Cerebellar cortex (tissue), 1 donor: ENCODE measurements at regions not wholly inside any gene's neighbourhood (a gene's known extent, or its start where the extent isn't known, plus 50 kb on each side); places are given as distances from the start of the nearest gene placed in this dataset.

Experiments
- DNase-seq: peaks from one replicate; pipeline ENCODE4 v3.0.0-alpha.2; 2015; ENCODE audit warnings: low spot score

- no peak for DNase-seq
Measured at GRCh38 chrX:36436361-36436760, 516.8 kb downstream of the CFAP47 start.

- no peak for DNase-seq
Measured at GRCh38 chrX:36443007-36443406, 523.5 kb downstream of the CFAP47 start.

- DNase-seq: peak; percentile 48
Measured at GRCh38 chrX:36445566-36445965, 526.0 kb downstream of the CFAP47 start.

GRCh38 chrX:36462142-36462541, 542.6 kb downstream of the CFAP47 start:
- DNase-seq: no peak

- DNase-seq: no peak
Measured at GRCh38 chrX:36480441-36480990, 527.6 kb upstream of the FAM47C start.

GRCh38 chrX:36501169-36501702, 506.9 kb upstream of the FAM47C start:
- no peak for DNase-seq

GRCh38 chrX:36504625-36505024, 503.5 kb upstream of the FAM47C start:
- DNase-seq: no peak

GRCh38 chrX:36508042-36508441, 500.1 kb upstream of the FAM47C start:
- no peak for DNase-seq

- no peak for DNase-seq
Measured at GRCh38 chrX:36510736-36511135, 497.4 kb upstream of the FAM47C start.

- DNase-seq: no peak
Measured at GRCh38 chrX:36528661-36529060, 479.5 kb upstream of the FAM47C start.

- no peak for DNase-seq
Measured at GRCh38 chrX:36534900-36535299, 473.3 kb upstream of the FAM47C start.

GRCh38 chrX:36543499-36543898, 464.7 kb upstream of the FAM47C start:
- no peak for DNase-seq

- no peak for DNase-seq
Measured at GRCh38 chrX:36562986-36563385, 445.2 kb upstream of the FAM47C start.

- DNase-seq: no peak
Measured at GRCh38 chrX:36568946-36569345, 439.2 kb upstream of the FAM47C start.

GRCh38 chrX:36573720-36574119, 434.4 kb upstream of the FAM47C start:
- DNase-seq: no peak

- no peak for DNase-seq
Measured at GRCh38 chrX:36575670-36576069, 432.5 kb upstream of the FAM47C start.

GRCh38 chrX:36577006-36577405, 431.2 kb upstream of the FAM47C start:
- DNase-seq: no peak

- DNase-seq: no peak
Measured at GRCh38 chrX:36581030-36581429, 427.1 kb upstream of the FAM47C start.

- DNase-seq: no peak
Measured at GRCh38 chrX:36583674-36584073, 424.5 kb upstream of the FAM47C start.

- DNase-seq: no peak
Measured at GRCh38 chrX:36609616-36610585, 398.3 kb upstream of the FAM47C start.

- DNase-seq: no peak
Measured at GRCh38 chrX:36626898-36627297, 381.3 kb upstream of the FAM47C start.

GRCh38 chrX:36640232-36640631, 367.9 kb upstream of the FAM47C start:
- no peak for DNase-seq

GRCh38 chrX:36642052-36642451, 366.1 kb upstream of the FAM47C start:
- no peak for DNase-seq
